H1 (cell line): ENCODE measurements at regions not wholly inside any gene's neighbourhood (a gene's known extent, or its start where the extent isn't known, plus 50 kb on each side); places are given as distances from the start of the nearest gene placed in this dataset.

ENCODE experiments used
- EZH2 ChIP-seq: fragments of 200-600 bp; sonication (generic); IDR thresholded peaks from 2 replicates; pipeline ENCODE4 v1.7.1; 2012; ENCODE audit warnings: low read depth, mild to moderate bottlenecking, moderate library complexity, low read length, inconsistent platforms; ENCODE audit not compliant: severe bottlenecking
- RAD21 ChIP-seq, 2 experiments: IDR thresholded peaks in 1 of 2; conservative IDR thresholded peaks in 1 of 2; 2 replicates each; pipeline ENCODE4 v1.6.1; 2011; ENCODE audit warnings: low read depth in 2 of 2, low read length in 2 of 2, improper control_type of control experiment in 1 of 2, inconsistent platforms in 1 of 2, mild to moderate bottlenecking in 1 of 2, moderate library complexity in 1 of 2
- SUZ12 ChIP-seq: fragments of 200-600 bp; sonication (generic); IDR thresholded peaks from 2 replicates; pipeline ENCODE4 v1.6.1; 2012; ENCODE audit warnings: mild to moderate bottlenecking, inconsistent platforms, low read length, moderate library complexity, mixed read lengths

- TF ChIP-seq EZH2 (no peak), RAD21 (IDR thresholded peaks at IDR 0.05 in 1 of 2, conservative IDR thresholded peaks at IDR 0.05 in 1 of 2; ENCODE audit: low read depth in 2 of 2, low read length in 2 of 2) (peak in 1 of 2 experiments; percentile 33; a peak in 1 of 4 replicates), SUZ12 (no peak)
Observed at GRCh38 chr10:26647602-26648244, 49.8 kb upstream of the PDSS1 start.
